ENCODE measurements at regions not wholly inside any gene's neighbourhood (a gene's known extent, or its start where the extent isn't known, plus 50 kb on each side); places are given as distances from the start of the nearest gene placed in this dataset.

- TF ChIP-seq CTCF (IDR thresholded peaks at IDR 0.05) (no peak), POLR2A (IDR thresholded peaks at IDR 0.05) (no peak)
These were observed 109.9 kb upstream of the FAM47C start for GRCh38 chrX:36898301-36898700.

All from lower leg skin (tissue), 3 donors.